ENCODE measurements at regions not wholly inside any gene's neighbourhood (a gene's known extent, or its start where the extent isn't known, plus 50 kb on each side); places are given as distances from the start of the nearest gene placed in this dataset.
"Not testable (repeated sequence)": the region's sequence is repeated elsewhere in the genome, so short reads cannot be mapped to it uniquely, and the experiment has no call there.

DNA sequence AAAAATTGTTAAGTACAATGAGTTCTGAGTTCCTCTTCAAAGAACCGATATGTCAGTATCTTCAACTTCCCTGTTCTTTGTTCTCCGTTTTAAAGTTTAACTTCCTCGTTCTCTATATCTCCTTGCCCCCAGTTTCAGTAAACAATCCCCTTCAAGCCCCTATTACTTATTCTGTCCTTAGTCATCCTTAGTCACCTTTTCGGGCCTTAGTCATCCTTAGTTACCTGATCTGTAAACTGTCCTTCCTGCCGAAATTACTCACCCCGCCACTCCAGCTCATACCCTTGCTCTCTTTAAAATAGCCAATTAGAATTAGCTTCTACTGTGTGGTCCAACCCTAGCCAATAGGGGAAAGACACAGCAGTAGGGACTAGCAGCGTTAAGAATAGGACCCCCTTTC, 1165.6 kb downstream of the NSUN3 start:
- Mint-ChIP-seq H3K36me3 (ENCODE audit: low read depth) (no peaks in the 10 kb centered on the region), H3K27ac (no peak overlapping the region), H3K4me3 (no peak overlapping the region), H3K4me1 (no peaks in the 10 kb centered on the region), H3K27me3 (no peaks in the 10 kb centered on the region)
- DNase-seq = no peak
- no peaks in the 10 kb centered on the region for H3K9me3 ChIP-seq (ENCODE audit: control insufficient read depth, low read length, poor library complexity, severe bottlenecking)
- ATAC-seq = no peak

DNA sequence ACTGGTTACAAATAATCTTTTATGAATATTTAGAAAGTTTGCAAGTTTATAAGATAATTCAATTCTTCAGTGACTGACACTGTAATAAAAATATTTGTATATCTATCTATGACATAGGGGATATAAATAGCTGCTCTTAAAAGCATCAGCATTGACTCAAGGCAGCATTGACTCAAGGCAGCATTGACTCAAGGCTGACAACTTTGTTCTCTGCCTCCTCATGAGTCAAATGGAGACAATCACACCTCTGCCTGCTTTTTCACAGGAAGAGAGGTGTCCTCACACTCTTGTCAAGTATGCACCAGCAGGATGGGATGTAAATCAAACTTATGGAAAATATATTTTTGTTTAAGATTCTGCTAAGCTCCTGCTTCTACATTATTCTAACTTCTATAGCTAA, 1173.1 kb downstream of the NSUN3 start:
- no peaks in the 10 kb centered on the region for H3K9me3 ChIP-seq (ENCODE audit: control insufficient read depth, low read length, poor library complexity, severe bottlenecking)
- ATAC-seq (no peak), DNase-seq (no peak)
- Mint-ChIP-seq H3K36me3 (ENCODE audit: low read depth) (no peaks in the 10 kb centered on the region), H3K27ac (no peak overlapping the region), H3K4me1 (no peaks in the 10 kb centered on the region), H3K27me3 (no peaks in the 10 kb centered on the region), H3K4me3 (no peak overlapping the region)

DNA sequence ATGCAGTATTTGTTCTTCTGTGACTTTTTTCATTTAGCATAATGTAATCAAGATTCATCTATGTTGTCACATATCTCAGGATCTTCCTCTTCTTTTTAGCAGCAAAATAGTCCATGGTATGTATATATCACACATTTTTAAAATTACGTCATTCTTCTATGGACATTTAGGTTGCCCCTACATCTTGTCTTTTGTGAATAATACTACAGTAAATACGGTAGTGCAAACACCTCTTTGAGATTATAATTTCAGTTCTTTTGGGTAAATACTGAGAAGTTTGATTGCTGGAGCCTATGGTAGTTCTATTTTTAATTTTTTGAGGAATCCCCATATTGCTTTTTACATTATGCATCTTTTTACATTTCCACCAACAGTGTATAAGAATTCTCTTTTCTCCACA, 1174.9 kb downstream of the NSUN3 start:
- no peaks in the 10 kb centered on the region for H3K27me3 Mint-ChIP-seq
- ATAC-seq (no peak), DNase-seq (no peak)
- no peak overlapping the region for H3K27ac Mint-ChIP-seq
- H3K9me3 ChIP-seq (ENCODE audit: control insufficient read depth, low read length, poor library complexity, severe bottlenecking) = no peaks in the 10 kb centered on the region
- no peak overlapping the region for H3K4me3 Mint-ChIP-seq
- no peaks in the 10 kb centered on the region for H3K4me1 Mint-ChIP-seq
- H3K36me3 Mint-ChIP-seq (ENCODE audit: low read depth) = no peaks in the 10 kb centered on the region

DNA sequence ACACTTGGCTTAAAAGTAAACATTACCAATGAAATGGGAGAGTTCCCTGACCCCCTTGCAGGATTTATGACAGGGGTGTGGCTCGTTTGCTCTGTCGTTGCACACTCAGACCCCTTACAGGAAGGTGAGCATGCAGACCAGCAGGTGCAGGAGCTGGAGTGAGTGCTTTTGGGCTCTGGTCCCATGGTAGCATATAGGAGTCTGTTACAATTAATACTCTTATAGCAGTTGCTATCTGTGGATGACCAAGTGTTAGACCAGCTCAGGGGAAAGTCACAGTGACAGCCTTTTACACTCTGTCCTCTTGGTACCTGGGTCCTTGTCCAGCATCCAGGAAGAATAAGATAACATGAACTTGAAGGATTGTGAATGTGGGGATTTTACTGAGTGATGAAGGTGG, 1177.5 kb downstream of the NSUN3 start:
- Mint-ChIP-seq H3K27ac (no peak overlapping the region), H3K4me3 (no peak overlapping the region), H3K4me1 (no peaks in the 10 kb centered on the region), H3K36me3 (ENCODE audit: low read depth) (no peaks in the 10 kb centered on the region), H3K27me3 (no peaks in the 10 kb centered on the region)
- ATAC-seq (no peak), DNase-seq (no peak)
- H3K9me3 ChIP-seq (ENCODE audit: control insufficient read depth, low read length, poor library complexity, severe bottlenecking) = no peaks in the 10 kb centered on the region

DNA sequence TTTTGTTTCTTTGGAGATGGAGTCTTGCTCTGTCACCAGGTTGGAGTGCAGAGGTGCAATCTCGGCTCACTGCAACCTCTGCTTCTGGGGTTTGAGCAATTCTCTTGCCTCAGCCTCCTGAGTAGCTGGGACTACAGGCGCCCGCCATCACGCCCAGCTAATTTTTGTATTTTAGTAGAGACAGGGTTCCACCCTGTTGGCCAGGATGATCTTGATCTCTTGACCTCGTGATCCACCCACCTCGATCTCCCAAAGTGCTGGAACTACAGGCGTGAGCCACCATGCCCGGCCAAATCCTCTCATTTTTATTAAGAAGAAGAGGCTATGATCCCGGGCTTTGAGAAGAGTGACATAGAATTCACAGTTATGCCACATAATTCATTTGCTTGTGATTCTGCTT, 1178.4 kb downstream of the NSUN3 start:
- ATAC-seq; H3K27me3 Mint-ChIP-seq; H3K4me3 Mint-ChIP-seq; H3K36me3 Mint-ChIP-seq (ENCODE audit: low read depth); H3K27ac Mint-ChIP-seq; DNase-seq; H3K9me3 ChIP-seq (ENCODE audit: control insufficient read depth, low read length, poor library complexity, severe bottlenecking); H3K4me1 Mint-ChIP-seq: not testable (repeated sequence)

DNA sequence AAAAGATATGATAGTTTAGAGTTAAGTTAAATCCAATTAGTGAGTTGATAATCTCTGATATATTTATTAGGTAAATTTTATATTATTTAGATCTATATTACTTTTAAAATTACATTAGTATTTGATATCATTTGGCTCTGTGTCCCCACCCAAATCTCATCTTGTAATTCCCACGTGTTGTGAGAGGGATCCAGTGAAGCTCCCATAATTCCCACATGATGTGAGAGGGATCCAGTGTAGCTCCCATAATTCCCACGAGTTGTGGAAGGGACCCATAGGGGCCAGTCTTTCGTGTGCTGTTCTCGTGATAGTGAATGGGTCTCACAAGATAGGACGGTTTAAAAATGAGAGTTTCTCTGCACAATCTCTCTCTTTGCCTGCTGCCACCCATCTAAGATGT, 1183.6 kb downstream of the NSUN3 start:
- no peak overlapping the region for H3K4me3 Mint-ChIP-seq
- ATAC-seq (no peak), DNase-seq (no peak)
- H3K4me1 Mint-ChIP-seq = no peaks in the 10 kb centered on the region
- no peaks in the 10 kb centered on the region for H3K36me3 Mint-ChIP-seq (ENCODE audit: low read depth)
- peaks cover 2% of the 10 kb centered on the region for H3K9me3 ChIP-seq (ENCODE audit: control insufficient read depth, low read length, poor library complexity, severe bottlenecking)
- H3K27ac Mint-ChIP-seq = no peak overlapping the region
- H3K27me3 Mint-ChIP-seq = no peaks in the 10 kb centered on the region

DNA sequence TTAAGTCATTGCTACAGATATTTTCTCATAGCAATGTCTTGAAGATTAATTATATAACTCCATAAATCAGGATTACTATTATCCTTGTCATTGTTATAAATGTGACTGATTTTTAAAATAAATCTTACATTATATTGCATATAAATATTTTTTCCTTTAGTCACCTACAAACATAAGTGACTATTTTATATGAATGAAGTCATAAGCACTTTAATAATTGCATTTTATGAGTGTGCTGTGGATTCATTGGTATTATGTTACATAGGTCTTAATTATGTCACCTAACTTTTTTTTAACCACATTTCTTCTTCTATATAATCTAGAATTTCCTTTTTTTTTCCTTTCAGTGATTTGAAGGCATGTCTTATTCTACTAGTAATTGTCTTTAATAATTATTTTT, 1191.2 kb downstream of the NSUN3 start:
- no peaks in the 10 kb centered on the region for H3K4me1 Mint-ChIP-seq
- ATAC-seq (no peak), DNase-seq (no peak)
- no peak overlapping the region for H3K4me3 Mint-ChIP-seq
- H3K27ac Mint-ChIP-seq = no peak overlapping the region
- H3K9me3 ChIP-seq (ENCODE audit: control insufficient read depth, low read length, poor library complexity, severe bottlenecking) = no peaks in the 10 kb centered on the region
- H3K27me3 Mint-ChIP-seq = no peaks in the 10 kb centered on the region
- H3K36me3 Mint-ChIP-seq (ENCODE audit: low read depth) = no peaks in the 10 kb centered on the region

DNA sequence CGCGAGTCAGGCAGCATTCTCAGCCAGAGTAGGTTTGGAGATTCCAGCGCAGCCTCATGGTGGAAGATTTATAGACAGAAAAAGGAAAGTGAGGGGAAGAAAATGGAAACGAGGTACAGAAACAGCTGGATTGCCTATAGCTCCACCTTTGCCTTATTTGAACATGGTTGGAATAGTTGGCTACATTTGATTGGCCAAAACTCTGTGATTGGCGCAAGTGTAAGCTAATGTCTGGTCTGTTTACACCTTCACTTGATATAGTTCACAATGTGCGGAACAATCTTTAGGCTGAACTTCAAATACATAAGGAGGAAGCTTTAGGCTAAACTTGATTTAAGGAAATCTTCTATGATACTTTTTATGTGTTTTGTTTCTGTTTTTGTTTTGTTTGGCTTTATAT, 1191.9 kb downstream of the NSUN3 start:
- H3K27me3 Mint-ChIP-seq = no peaks in the 10 kb centered on the region
- no peak for ATAC-seq
- H3K36me3 Mint-ChIP-seq (ENCODE audit: low read depth) = no peaks in the 10 kb centered on the region
- H3K9me3 ChIP-seq (ENCODE audit: control insufficient read depth, low read length, poor library complexity, severe bottlenecking) = no peaks in the 10 kb centered on the region
- no peak overlapping the region for H3K4me3 Mint-ChIP-seq
- no peak overlapping the region for H3K27ac Mint-ChIP-seq
- DNase-seq = no peak
- H3K4me1 Mint-ChIP-seq = no peaks in the 10 kb centered on the region

DNA sequence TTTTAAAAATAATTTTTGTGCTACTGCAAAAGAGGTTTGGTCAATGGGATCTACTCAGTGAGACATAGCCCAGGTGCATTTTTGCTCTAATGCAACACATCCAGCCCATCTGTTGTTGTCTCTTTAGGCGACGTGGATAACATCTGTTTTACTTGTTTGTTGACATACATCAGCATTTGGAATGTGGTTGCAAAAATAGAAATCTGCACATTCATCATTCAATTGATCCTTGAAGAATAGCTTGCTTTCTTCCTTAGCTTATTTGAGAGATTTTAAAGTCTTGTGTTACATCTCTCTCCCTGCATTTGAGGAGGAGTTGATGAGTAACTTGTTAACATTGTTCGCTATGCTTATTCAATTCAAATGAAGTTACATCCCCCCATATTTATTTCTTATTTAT, 1202.3 kb downstream of the NSUN3 start:
- no peaks in the 10 kb centered on the region for H3K4me1 Mint-ChIP-seq
- H3K4me3 Mint-ChIP-seq = no peak overlapping the region
- H3K27me3 Mint-ChIP-seq = no peaks in the 10 kb centered on the region
- no peak overlapping the region for H3K27ac Mint-ChIP-seq
- no peaks in the 10 kb centered on the region for H3K9me3 ChIP-seq (ENCODE audit: control insufficient read depth, low read length, poor library complexity, severe bottlenecking)
- ATAC-seq (no peak), DNase-seq (no peak)
- H3K36me3 Mint-ChIP-seq (ENCODE audit: low read depth) = no peaks in the 10 kb centered on the region

DNA sequence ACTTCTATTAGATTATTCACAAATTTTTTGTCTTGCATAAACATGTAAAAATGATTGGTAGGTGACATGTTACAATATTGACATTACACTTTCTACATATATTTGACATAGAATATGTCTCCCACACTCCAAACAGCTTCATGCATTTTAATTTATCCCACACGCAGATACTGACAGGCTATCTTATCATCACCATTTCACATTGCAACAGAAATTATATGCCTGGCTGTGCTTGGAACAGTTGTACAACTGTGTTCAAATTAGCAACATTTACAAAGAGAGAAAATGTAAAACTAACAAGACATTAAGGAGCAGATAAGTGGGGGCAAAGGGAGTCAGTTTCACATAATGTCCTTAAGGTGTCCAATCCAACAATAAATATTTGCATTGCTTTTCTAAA, 1208.5 kb downstream of the NSUN3 start:
- H3K9me3 ChIP-seq (ENCODE audit: control insufficient read depth, low read length, poor library complexity, severe bottlenecking) = no peaks in the 10 kb centered on the region
- DNase-seq = no peak
- no peak for ATAC-seq

DNA sequence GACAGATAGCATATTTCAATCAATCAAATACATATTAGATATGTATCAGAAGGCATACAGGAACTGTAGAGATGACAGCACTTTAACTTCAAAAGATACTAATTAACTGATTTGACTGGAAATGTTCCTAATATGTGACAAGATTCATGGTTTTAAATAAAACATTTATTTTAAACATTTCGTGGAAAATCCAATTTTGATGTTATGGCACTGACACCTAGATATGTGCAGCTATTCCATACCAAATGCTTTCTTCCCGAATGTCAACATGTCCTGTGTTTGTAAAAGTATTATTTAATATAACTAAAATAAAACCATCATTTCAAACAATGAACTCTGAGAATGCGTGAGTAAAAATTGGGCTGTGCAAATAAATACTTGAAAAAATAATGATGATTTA, 1209.3 kb downstream of the NSUN3 start:
- Mint-ChIP-seq H3K4me3 (no peak overlapping the region), H3K27me3 (no peaks in the 10 kb centered on the region), H3K27ac (no peak overlapping the region), H3K4me1 (no peaks in the 10 kb centered on the region), H3K36me3 (ENCODE audit: low read depth) (peaks cover 2% of the 10 kb centered on the region)
- no peaks in the 10 kb centered on the region for H3K9me3 ChIP-seq (ENCODE audit: control insufficient read depth, low read length, poor library complexity, severe bottlenecking)
- DNase-seq (no peak), ATAC-seq (no peak)

More for the DNA sequence above, 1208.5 kb downstream of the NSUN3 start:
- H3K27ac Mint-ChIP-seq = no peak overlapping the region
- H3K27me3 Mint-ChIP-seq = no peaks in the 10 kb centered on the region
- H3K4me3 Mint-ChIP-seq = no peak overlapping the region
- peaks cover 2% of the 10 kb centered on the region for H3K36me3 Mint-ChIP-seq (ENCODE audit: low read depth)
- no peaks in the 10 kb centered on the region for H3K4me1 Mint-ChIP-seq

DNA sequence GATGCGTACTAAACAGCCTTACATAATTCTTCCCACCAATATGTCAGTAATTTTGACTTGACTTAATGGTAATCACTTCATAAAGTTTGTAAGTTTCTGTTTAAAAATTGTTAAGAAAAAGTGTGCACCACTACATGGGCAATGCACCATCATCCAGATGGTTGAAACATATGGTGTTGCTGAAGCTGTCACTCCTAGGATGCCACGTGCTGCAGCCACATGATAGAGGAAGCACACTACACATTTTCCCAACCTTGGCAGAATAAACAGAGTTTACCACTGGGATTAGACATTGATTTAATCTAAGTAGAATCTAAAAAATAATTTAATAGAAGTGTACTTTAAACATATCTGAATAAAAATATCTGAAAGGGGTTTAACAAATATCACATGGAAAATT, 1209.9 kb downstream of the NSUN3 start:
- Mint-ChIP-seq H3K27me3 (no peaks in the 10 kb centered on the region), H3K4me1 (no peaks in the 10 kb centered on the region), H3K36me3 (ENCODE audit: low read depth) (peaks cover 2% of the 10 kb centered on the region), H3K27ac (no peak overlapping the region), H3K4me3 (no peak overlapping the region)
- ATAC-seq (no peak), DNase-seq (no peak)
- H3K9me3 ChIP-seq (ENCODE audit: control insufficient read depth, low read length, poor library complexity, severe bottlenecking) = no peaks in the 10 kb centered on the region

DNA sequence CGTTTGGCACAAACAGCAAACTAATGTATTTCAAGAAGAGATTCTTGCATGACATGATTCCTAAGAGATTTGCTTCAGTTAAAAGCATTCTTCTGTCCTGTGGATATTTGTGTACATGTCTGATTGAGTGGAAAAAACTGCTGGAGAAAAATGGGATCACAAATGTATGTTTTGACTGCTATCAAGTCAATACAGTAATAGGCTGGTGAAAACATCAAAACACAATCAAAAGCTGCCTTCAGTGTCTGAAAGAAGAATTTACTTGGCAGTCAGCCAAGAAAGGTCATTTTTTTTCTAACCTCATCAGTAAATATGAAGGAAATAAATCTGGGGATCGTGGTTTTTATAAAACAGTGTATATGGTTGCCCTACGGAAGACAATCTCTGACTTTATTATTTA, 1214.8 kb downstream of the NSUN3 start:
- ATAC-seq (no peak), DNase-seq (no peak)
- H3K9me3 ChIP-seq (ENCODE audit: control insufficient read depth, low read length, poor library complexity, severe bottlenecking) = no peaks in the 10 kb centered on the region
- Mint-ChIP-seq H3K4me1 (no peaks in the 10 kb centered on the region), H3K27me3 (no peaks in the 10 kb centered on the region), H3K4me3 (no peak overlapping the region), H3K36me3 (ENCODE audit: low read depth) (peaks cover 2% of the 10 kb centered on the region), H3K27ac (no peak overlapping the region)

DNA sequence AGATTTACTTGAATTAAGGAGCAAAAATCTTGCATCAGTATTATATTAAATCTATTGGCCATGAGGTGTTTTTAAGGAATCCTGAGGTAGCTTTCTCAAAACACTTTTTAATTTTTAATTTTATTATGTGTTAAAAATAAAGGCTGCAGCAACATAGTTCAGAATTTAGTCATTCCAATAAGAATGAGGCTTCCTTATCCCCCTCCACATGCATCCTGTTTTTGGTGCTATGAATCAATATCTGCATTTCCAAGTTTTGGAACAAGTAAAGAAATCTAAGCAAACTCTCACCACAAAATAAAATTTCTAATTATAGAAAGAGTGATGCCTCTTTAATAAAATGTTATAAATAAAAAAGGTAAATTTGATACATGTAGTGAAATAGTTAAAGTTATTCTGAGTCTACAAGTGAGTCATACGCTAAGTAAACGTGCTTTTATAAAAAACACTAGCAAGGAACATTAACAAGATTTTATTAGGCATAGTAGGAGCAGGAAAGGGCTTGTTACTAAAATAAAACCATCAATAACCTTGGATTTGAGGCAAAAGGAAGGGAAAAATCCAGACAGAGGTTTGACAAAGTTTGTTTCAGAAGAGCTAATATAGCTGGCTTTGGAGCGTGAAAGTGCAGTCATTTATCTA, 1218.0 kb downstream of the NSUN3 start:
- H3K27me3 Mint-ChIP-seq = no peaks in the 10 kb centered on the region
- ATAC-seq (no peak), DNase-seq (no peak)
- H3K4me3 Mint-ChIP-seq = no peak overlapping the region
- H3K36me3 Mint-ChIP-seq (ENCODE audit: low read depth) = no peaks in the 10 kb centered on the region
- no peak overlapping the region for H3K27ac Mint-ChIP-seq
- H3K4me1 Mint-ChIP-seq = no peaks in the 10 kb centered on the region
- H3K9me3 ChIP-seq (ENCODE audit: control insufficient read depth, low read length, poor library complexity, severe bottlenecking) = no peaks in the 10 kb centered on the region
